ENCODE measurements at regions not wholly inside any gene's neighbourhood (a gene's known extent, or its start where the extent isn't known, plus 50 kb on each side); places are given as distances from the start of the nearest gene placed in this dataset.

DNA sequence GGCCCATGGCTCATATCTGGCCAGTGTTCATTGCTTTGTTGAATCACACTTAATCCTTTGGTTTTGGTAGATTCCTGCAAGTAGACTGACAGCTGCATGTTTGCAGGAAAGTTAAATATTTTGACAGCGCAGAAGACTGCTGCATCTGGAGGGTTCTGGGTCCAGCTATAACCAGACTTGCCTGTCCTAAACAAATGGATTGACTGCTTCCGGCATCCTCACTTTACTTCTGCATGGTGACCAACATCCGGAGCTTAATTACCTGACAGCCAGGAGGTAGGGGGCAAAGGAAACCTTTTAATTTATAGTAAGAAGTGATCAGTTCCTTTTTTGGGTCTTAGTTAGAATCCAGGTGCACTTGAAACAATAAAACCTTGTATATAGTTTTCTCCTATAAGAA is 263.3 kb downstream of the SNX10 start (continued):
- TF ChIP-seq NR1H2 (CRISPR knock-in tag; IDR thresholded peaks at IDR 0.05) (no peak), LEF1 (IDR thresholded peaks at IDR 0.05) (no peak), ZNF785 (CRISPR knock-in tag; IDR thresholded peaks at IDR 0.05) (no peak)
- TF ChIP-seq, protein P1, sequence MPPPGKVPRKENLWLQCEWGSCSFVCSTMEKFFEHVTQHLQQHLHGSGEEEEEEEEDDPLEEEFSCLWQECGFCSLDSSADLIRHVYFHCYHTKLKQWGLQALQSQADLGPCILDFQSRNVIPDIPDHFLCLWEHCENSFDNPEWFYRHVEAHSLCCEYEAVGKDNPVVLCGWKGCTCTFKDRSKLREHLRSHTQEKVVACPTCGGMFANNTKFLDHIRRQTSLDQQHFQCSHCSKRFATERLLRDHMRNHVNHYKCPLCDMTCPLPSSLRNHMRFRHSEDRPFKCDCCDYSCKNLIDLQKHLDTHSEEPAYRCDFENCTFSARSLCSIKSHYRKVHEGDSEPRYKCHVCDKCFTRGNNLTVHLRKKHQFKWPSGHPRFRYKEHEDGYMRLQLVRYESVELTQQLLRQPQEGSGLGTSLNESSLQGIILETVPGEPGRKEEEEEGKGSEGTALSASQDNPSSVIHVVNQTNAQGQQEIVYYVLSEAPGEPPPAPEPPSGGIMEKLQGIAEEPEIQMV (tag; conservative IDR thresholded peaks at IDR 0.05; ENCODE audit: low read depth), result no peak

DNA sequence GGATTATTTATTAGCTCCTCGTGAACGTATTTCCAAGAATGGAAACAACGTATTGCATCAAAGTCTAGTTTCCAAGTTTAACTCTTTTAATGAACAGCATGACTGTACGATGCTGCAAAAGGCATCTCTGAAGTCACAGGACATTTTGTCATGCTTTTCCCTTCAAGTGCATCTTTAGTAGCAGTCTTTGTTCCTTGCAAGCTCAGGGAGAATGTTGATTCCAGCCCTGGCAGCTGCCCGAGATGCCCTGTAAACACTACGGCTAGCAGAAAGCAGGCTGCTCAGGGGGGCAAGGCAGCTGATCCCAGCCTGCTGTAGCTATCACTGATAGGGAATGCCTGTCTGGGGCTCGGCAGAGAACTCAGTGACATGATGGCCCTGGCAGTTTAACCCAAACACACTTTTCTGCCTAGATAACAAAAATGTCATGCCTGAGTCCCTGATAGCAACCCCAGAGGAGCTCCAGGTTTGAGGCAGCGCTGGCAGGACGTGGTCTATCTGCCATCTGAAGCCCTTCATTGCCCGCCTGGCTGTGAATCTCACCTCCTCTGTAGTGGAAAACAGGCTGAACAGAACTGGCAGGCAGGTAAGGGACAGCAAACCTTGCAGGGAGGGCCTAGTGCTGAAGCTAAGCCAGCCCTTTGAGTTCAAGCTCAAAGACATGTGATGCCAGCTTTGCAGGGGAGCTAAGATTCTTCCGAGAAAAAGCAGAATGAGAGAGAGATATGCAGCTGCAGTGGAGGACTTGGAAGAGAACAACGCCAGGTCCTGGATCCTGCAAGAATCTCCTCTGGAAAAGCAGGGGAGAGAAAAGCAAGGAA is 264.6 kb downstream of the SNX10 start:
- Histone ChIP-seq H3K9me1 (ENCODE audit: control insufficient read depth, insufficient read depth, low read length) (no peaks in the 10 kb centered on the region), H3K4me1 (replicated peaks in 1 of 2; ENCODE audit: control insufficient read depth in 2 of 2, insufficient read depth in 2 of 2, low read length in 2 of 2) (no peaks in the 10 kb centered on the region), H3K4me3 (no peak overlapping the region), H3K27me3 (ENCODE audit: control insufficient read depth in 2 of 2, insufficient read depth in 2 of 2, low read length in 2 of 2) (peaks cover 8 to 27% of the 10 kb centered on the region in 2 experiments; a peak in 4 of 5 replicates), H3K36me3 (ENCODE audit: control insufficient read depth, insufficient read depth, low read length) (no peaks in the 10 kb centered on the region), H4K20me1 (replicated peaks; ENCODE audit: control insufficient read depth, insufficient read depth, low read length) (peaks cover 6% of the 10 kb centered on the region; the same call in 1 of the 2 replicates), H2AFZ (ENCODE audit: low read depth, low read length) (no peak overlapping the region), H3K9ac (ENCODE audit: insufficient read depth in 1 of 2, low read depth in 2 of 2, low read length in 2 of 2) (no peak overlapping the region), H3K79me2 (ENCODE audit: control insufficient read depth, insufficient read depth, low read length) (no peaks in the 10 kb centered on the region), H3K27ac (ENCODE audit: extremely low read depth, low read depth, low read length) (no peak overlapping the region), H3K4me2 (ENCODE audit: insufficient read depth, low read length) (no peak overlapping the region), H3K9me3 (replicated peaks; ENCODE audit: control insufficient read depth, insufficient read depth, low read depth, low read length) (no peaks in the 10 kb centered on the region)
- no TSS peak for BruUV-seq (replicated peaks)
- POLR2A ChIA-PET, result interaction anchor here (0.6 kb wide), 2 partner anchors 53 to 67 kb away, joined by 4 read pairs; no protein-coding TSS in a partner anchor
- ATAC-seq, result no peak
- intact Hi-C loops (cut with micrococcal nuclease), result no loop called here
- TF ChIP-seq CCAR2 (IDR thresholded peaks at IDR 0.05; ENCODE audit: low read depth, low read length), result no peak
- no peak for TF ChIP-seq PPARD (CRISPR knock-in tag; IDR thresholded peaks at IDR 0.05)
- TF ChIP-seq ZNF263 (CRISPR knock-in tag; IDR thresholded peaks at IDR 0.05; ENCODE audit: borderline replicate concordance), result no peak
- no peak for TF ChIP-seq SMARCE1 (IDR thresholded peaks at IDR 0.05)
- TF ChIP-seq, protein P1 (tag; conservative IDR thresholded peaks at IDR 0.05; ENCODE audit: low read depth), result no peak
- no peak for TF ChIP-seq NR2C2 (CRISPR knock-in tag; IDR thresholded peaks at IDR 0.05)
- TF ChIP-seq NR2C2 (tag; IDR thresholded peaks at IDR 0.05), result no peak
- TF ChIP-seq LEF1 (IDR thresholded peaks at IDR 0.05), result no peak
- TF ChIP-seq POLR3A (IDR thresholded peaks at IDR 0.05; ENCODE audit: borderline replicate concordance, extremely low read depth, insufficient read depth, insufficient read length), result no peak
- no peak for TF ChIP-seq SMAD3 (CRISPR knock-in tag; conservative IDR thresholded peaks at IDR 0.05)
- TF ChIP-seq, protein P2, sequence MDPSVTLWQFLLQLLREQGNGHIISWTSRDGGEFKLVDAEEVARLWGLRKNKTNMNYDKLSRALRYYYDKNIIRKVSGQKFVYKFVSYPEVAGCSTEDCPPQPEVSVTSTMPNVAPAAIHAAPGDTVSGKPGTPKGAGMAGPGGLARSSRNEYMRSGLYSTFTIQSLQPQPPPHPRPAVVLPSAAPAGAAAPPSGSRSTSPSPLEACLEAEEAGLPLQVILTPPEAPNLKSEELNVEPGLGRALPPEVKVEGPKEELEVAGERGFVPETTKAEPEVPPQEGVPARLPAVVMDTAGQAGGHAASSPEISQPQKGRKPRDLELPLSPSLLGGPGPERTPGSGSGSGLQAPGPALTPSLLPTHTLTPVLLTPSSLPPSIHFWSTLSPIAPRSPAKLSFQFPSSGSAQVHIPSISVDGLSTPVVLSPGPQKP (CRISPR knock-in tag; IDR thresholded peaks at IDR 0.05), result no peak
- no peak for TF ChIP-seq SIRT6 (IDR thresholded peaks at IDR 0.05; ENCODE audit: low read depth, low read length)
- TF ChIP-seq ZNF778 (CRISPR knock-in tag; IDR thresholded peaks at IDR 0.05), result no peak
- no peak for TF ChIP-seq C11orf30 (IDR thresholded peaks at IDR 0.05; ENCODE audit: low read depth)
- 1% methylated on average over 12 of the region's 12 CpGs for WGBS (ENCODE audit: insufficient coverage, low coverage, missing lambda C conversion rate)
- FAIRE-seq, result no peak
- CTCF ChIA-PET (ENCODE audit: low intra/inter-chr PET ratio), result no interaction called here
- no peak for DNase-seq (ENCODE audit: extremely low read depth in 1 of 4, low spot score in 3 of 4)
- in situ Hi-C loops (cut with MboI), result no loop called here

Data from K562 (cell line).